MM.1S (cell line): ENCODE measurements at regions not wholly inside any gene's neighbourhood (a gene's known extent, or its start where the extent isn't known, plus 50 kb on each side); places are given as distances from the start of the nearest gene placed in this dataset.
"Not testable (repeated sequence)": the region's sequence is repeated elsewhere in the genome, so short reads cannot be mapped to it uniquely, and the experiment has no call there.

Experiments
- DNase-seq: peaks from one replicate; pipeline ENCODE4 v3.0.0-alpha.2; 2015
- H2AFZ ChIP-seq: fragments of 300-600 bp; sonication (generic); 2 replicates; pipeline ENCODE4 v1.6.0; 2016; ENCODE audit warnings: antibody characterized with exemption, low read length
- H3F3A ChIP-seq: fragments of 300-600 bp; sonication (generic); 2 replicates; pipeline ENCODE4 v1.6.1; 2016; ENCODE audit warnings: mild to moderate bottlenecking, antibody characterized with exemption, low read length, moderate library complexity, mixed read lengths; ENCODE audit not compliant: insufficient read depth
- H3K27ac ChIP-seq: fragments of 300-600 bp; sonication (generic); 2 replicates; pipeline ENCODE4 v1.5.1; 2016; ENCODE audit warnings: mild to moderate bottlenecking, low read length
- H3K27me3 ChIP-seq: fragments of 300-600 bp; sonication (generic); replicated peaks from 2 replicates; pipeline ENCODE4 v1.6.0; 2016; ENCODE audit warnings: low read length; ENCODE audit not compliant: insufficient read depth
- H3K36me3 ChIP-seq: fragments of 300-600 bp; sonication (generic); replicated peaks from 2 replicates; pipeline ENCODE4 v1.6.1; 2016; ENCODE audit warnings: mild to moderate bottlenecking, low read length, mixed read lengths; ENCODE audit not compliant: insufficient read depth
- H3K4me1 ChIP-seq: fragments of 300-600 bp; sonication (generic); 2 replicates; pipeline ENCODE4 v1.6.1; 2016; ENCODE audit warnings: low read length, mixed read lengths
- H3K4me2 ChIP-seq: fragments of 300-600 bp; sonication (generic); 2 replicates; pipeline ENCODE4 v1.6.0; 2016; ENCODE audit warnings: low read depth, low read length
- H3K4me3 ChIP-seq: fragments of 300-600 bp; sonication (generic); 2 replicates; pipeline ENCODE4 v1.5.1; 2016; ENCODE audit warnings: low read length, mixed read lengths
- H3K79me2 ChIP-seq: fragments of 300-600 bp; sonication (generic); 2 replicates; pipeline ENCODE4 v1.6.1; 2016; ENCODE audit warnings: mixed run types, low read length, mixed read lengths
- H3K9ac ChIP-seq: fragments of 300-600 bp; sonication (generic); 2 replicates; pipeline ENCODE4 v1.6.1; 2016; ENCODE audit warnings: low read length, mixed read lengths
- H3K9me2 ChIP-seq: fragments of 300-600 bp; sonication (generic); replicated peaks from 2 replicates; pipeline ENCODE4 v1.6.1; 2016; ENCODE audit warnings: mild to moderate bottlenecking, low read length, mixed read lengths; ENCODE audit not compliant: insufficient read depth
- H3K9me3 ChIP-seq: fragments of 300-600 bp; sonication (generic); replicated peaks from 2 replicates; pipeline ENCODE4 v1.6.1; 2016; ENCODE audit warnings: mild to moderate bottlenecking, low read length, mixed read lengths; ENCODE audit not compliant: insufficient read depth
- H4K20me1 ChIP-seq: fragments of 300-600 bp; sonication (generic); 2 replicates; pipeline ENCODE4 v1.6.1; 2016; ENCODE audit warnings: mild to moderate bottlenecking, low read length, moderate library complexity, mixed read lengths; ENCODE audit not compliant: insufficient read depth

DNA sequence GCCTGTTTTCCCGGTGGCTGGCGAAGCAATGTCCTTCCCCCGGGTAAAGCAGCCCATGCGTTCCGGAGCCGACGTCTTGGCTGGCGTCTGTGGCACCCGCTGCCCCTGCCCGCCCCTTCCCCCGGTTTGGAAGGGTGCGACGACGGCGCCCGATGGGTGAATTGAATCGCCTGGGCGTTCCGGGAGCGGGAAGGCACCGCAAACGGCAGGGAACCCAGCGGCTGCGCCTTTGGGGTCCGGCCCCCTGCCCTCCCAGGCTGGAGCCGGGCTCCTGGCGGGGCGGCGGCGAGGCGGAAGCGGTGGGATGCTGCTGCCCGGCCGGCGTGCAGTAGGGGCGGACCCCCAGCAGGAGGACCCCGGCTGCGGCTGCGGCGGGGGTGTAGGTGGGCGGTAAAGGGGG lies 123.6 kb upstream of the RHOU start:
- H3K4me2 ChIP-seq, H2AFZ ChIP-seq, H3K4me3 ChIP-seq, H3K36me3 ChIP-seq, H3K9ac ChIP-seq, DNase-seq, H3F3A ChIP-seq, H4K20me1 ChIP-seq, H3K4me1 ChIP-seq, H3K27ac ChIP-seq, H3K9me3 ChIP-seq, H3K79me2 ChIP-seq, H3K9me2 ChIP-seq, H3K27me3 ChIP-seq: not testable (repeated sequence)

GRCh38 chr1:228622002-228622716 lies 113.1 kb upstream of the RHOU start:
- not testable (repeated sequence) for H3K9ac ChIP-seq, H3K9me2 ChIP-seq, H3K9me3 ChIP-seq, H3K27ac ChIP-seq, H3F3A ChIP-seq, H3K36me3 ChIP-seq, H3K27me3 ChIP-seq, H3K4me1 ChIP-seq, H3K4me2 ChIP-seq, DNase-seq, H3K4me3 ChIP-seq, H2AFZ ChIP-seq, H3K79me2 ChIP-seq, H4K20me1 ChIP-seq

DNA sequence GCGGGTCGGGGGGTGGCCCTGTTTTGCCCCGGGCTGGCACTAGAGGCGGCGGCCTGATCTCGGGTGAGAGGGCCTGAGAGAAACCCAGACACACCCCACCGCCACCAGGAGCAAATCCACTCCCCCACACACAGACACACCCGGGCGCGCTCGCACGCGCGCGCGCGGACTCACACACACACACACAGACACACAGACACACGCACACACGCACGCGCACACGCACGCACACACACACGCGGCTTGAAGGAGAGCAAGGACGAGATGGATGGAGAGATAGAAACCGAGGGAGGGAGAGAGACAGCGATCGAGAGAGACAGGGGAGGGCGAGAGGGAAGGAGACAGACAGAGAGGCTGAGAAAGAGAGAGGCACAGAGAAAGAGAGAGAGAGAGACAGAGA lies 108.8 kb upstream of the RHOU start:
- not testable (repeated sequence) for H2AFZ ChIP-seq, H3K27ac ChIP-seq, H4K20me1 ChIP-seq, H3K9me2 ChIP-seq, H3K36me3 ChIP-seq, H3K27me3 ChIP-seq, H3F3A ChIP-seq, H3K4me3 ChIP-seq, H3K4me1 ChIP-seq, H3K4me2 ChIP-seq, DNase-seq, H3K9me3 ChIP-seq, H3K9ac ChIP-seq, H3K79me2 ChIP-seq

GRCh38 chr1:228632858-228633257 lies 102.4 kb upstream of the RHOU start:
- not testable (repeated sequence) for DNase-seq, H3K9me3 ChIP-seq, H3K9me2 ChIP-seq, H2AFZ ChIP-seq, H3K27ac ChIP-seq, H3K27me3 ChIP-seq, H3K4me1 ChIP-seq, H4K20me1 ChIP-seq, H3K4me2 ChIP-seq, H3K36me3 ChIP-seq, H3K9ac ChIP-seq, H3F3A ChIP-seq, H3K4me3 ChIP-seq, H3K79me2 ChIP-seq

DNA sequence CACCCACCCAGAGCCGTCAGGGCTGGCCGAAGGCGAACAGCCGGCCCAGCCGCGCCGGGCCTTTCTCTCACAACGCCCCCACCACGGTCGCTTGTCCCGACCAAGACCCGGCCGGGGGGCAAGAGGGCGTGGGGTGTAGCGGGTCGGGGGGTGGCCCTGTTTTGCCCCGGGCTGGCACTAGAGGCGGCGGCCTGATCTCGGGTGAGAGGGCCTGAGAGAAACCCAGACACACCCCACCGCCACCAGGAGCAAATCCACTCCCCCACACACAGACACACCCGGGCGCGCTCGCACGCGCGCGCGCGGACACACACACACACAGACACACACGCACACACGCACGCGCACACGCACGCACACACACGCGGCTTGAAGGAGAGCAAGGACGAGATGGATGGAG lies 100.0 kb upstream of the RHOU start:
- not testable (repeated sequence) for H4K20me1 ChIP-seq, H2AFZ ChIP-seq, H3F3A ChIP-seq, H3K9me2 ChIP-seq, H3K9me3 ChIP-seq, H3K27me3 ChIP-seq, H3K4me1 ChIP-seq, H3K36me3 ChIP-seq, H3K9ac ChIP-seq, H3K4me3 ChIP-seq, H3K27ac ChIP-seq, H3K4me2 ChIP-seq, H3K79me2 ChIP-seq, DNase-seq

- H3K4me1 ChIP-seq, H4K20me1 ChIP-seq, H3K9me3 ChIP-seq, H3K79me2 ChIP-seq, H3K36me3 ChIP-seq, H3F3A ChIP-seq, H3K4me2 ChIP-seq, H3K27ac ChIP-seq, H3K4me3 ChIP-seq, H3K27me3 ChIP-seq, H2AFZ ChIP-seq, DNase-seq, H3K9ac ChIP-seq, H3K9me2 ChIP-seq: not testable (repeated sequence)
Measured at GRCh38 chr1:228637529-228637928, 97.8 kb upstream of the RHOU start.
